Prostate gland (tissue), 2 donors: ENCODE measurements at regions not wholly inside any gene's neighbourhood (a gene's known extent, or its start where the extent isn't known, plus 50 kb on each side); places are given as distances from the start of the nearest gene placed in this dataset.

Experiments
- DNase-seq: peaks from one replicate; pipeline ENCODE4 v3.0.0-alpha.2; 2019; ENCODE audit warnings: low spot score
- H3K27ac ChIP-seq, 2 donors: fragments of 200-600 bp; sonication (generic); 2 replicates each; pipeline ENCODE4 v1.5.1; 2017 to 2019
- H3K27me3 ChIP-seq: fragments of 200-600 bp; sonication (generic); replicated peaks from 2 replicates; pipeline ENCODE4 v1.5.1; 2019; ENCODE audit not compliant: insufficient read depth
- H3K36me3 ChIP-seq, 2 donors: fragments of 200-600 bp; sonication (generic); 1 replicate in 1 of 2; 2 replicates in 1 of 2; pipeline versions ENCODE4 v1.5.1 to v1.8.1; 2017 to 2019
- H3K4me1 ChIP-seq: fragments of 200-600 bp; sonication (generic); replicated peaks from 2 replicates; pipeline ENCODE4 v1.5.1; 2019
- H3K4me3 ChIP-seq, 2 donors: fragments of 200-600 bp; sonication (generic); 2 replicates each; pipeline ENCODE4 v1.5.1; 2017 to 2019
- H3K9me3 ChIP-seq: fragments of 200-600 bp; sonication (generic); 2 replicates; pipeline ENCODE4 v1.5.1; 2017
- CTCF ChIP-seq, 4 experiments: fragments of 200-600 bp in 2 of 4; fragments of 450-650 bp in 2 of 4; sonication (generic) in 2 of 4; IDR thresholded peaks; 1 replicate in 3 of 4; 2 replicates in 1 of 4; pipeline ENCODE4 v1.5.1; 2016 to 2019; ENCODE audit warnings: antibody characterized with exemption in 4 of 4, mild to moderate bottlenecking in 2 of 4, moderate library complexity in 2 of 4
- POLR2A ChIP-seq: fragments of 450-650 bp; IDR thresholded peaks from one replicate; pipeline ENCODE4 v1.6.1; 2016; ENCODE audit warnings: antibody characterized with exemption, mild to moderate bottlenecking
- POLR2AphosphoS5 ChIP-seq: sonication (generic); formaldehyde crosslinking; IDR thresholded peaks from one replicate; pipeline ENCODE4 v1.6.1; 2017; ENCODE audit warnings: antibody characterized with exemption
- WGBS: methylation state at CpG from one replicate; pipeline ENCODE4 v1.1.5; 2018; 5-methylcytosine and 5-hydroxymethylcytosine counted together
- intact Hi-C: fragments of 100-400 bp; cut with DNase I; formaldehyde crosslinking; loops from one replicate; pipeline ENCODE4 v1.14.2; 2022

GRCh38 chr16:48904333-48904732, 294.4 kb upstream of the N4BP1 start:
- H3K9me3 ChIP-seq: no peaks in the 10 kb centered on the region
- TF ChIP-seq POLR2AphosphoS5 (no peak), POLR2A (no peak), CTCF (IDR thresholded peaks at IDR 0.05) (no peak)
- no peaks in the 10 kb centered on the region for H3K27me3 ChIP-seq
- 61% methylated on average over 5 of the region's 5 CpGs for WGBS
- no peak overlapping the region for H3K27ac ChIP-seq
- H3K36me3 ChIP-seq: no peaks in the 10 kb centered on the region
- H3K4me3 ChIP-seq: no peak overlapping the region
- no peak for DNase-seq
- no peaks in the 10 kb centered on the region for H3K4me1 ChIP-seq
- intact Hi-C loops: no loop called here

GRCh38 chr16:48903039-48903438, 293.1 kb upstream of the N4BP1 start:
- no peaks in the 10 kb centered on the region for H3K4me1 ChIP-seq
- no peak for DNase-seq
- 36% methylated on average over 7 of the region's 7 CpGs for WGBS
- no peaks in the 10 kb centered on the region for H3K36me3 ChIP-seq
- H3K9me3 ChIP-seq: no peaks in the 10 kb centered on the region
- no peak overlapping the region for H3K4me3 ChIP-seq
- H3K27me3 ChIP-seq: no peaks in the 10 kb centered on the region
- no peak for TF ChIP-seq POLR2A
- TF ChIP-seq CTCF (IDR thresholded peaks at IDR 0.05): no peak
- no peak for TF ChIP-seq POLR2AphosphoS5
- intact Hi-C loops: no loop called here
- no peak overlapping the region for H3K27ac ChIP-seq

- intact Hi-C loops: no loop called here
- no peak for TF ChIP-seq POLR2AphosphoS5
- TF ChIP-seq CTCF (IDR thresholded peaks at IDR 0.05): no peak
- TF ChIP-seq POLR2A: no peak
- Histone ChIP-seq H3K4me1 (no peaks in the 10 kb centered on the region), H3K27me3 (no peaks in the 10 kb centered on the region), H3K36me3 (no peaks in the 10 kb centered on the region), H3K27ac (no peak overlapping the region), H3K9me3 (no peaks in the 10 kb centered on the region), H3K4me3 (no peak overlapping the region)
- WGBS: 28% methylated on average over 9 of the region's 9 CpGs
- no peak for DNase-seq
These were observed 291.9 kb upstream of the N4BP1 start for GRCh38 chr16:48901712-48902374.

- Histone ChIP-seq H3K4me3 (no peak overlapping the region), H3K36me3 (no peaks in the 10 kb centered on the region), H3K27me3 (no peaks in the 10 kb centered on the region), H3K27ac (no peak overlapping the region), H3K4me1 (no peaks in the 10 kb centered on the region), H3K9me3 (no peaks in the 10 kb centered on the region)
- 63% methylated on average over 1 of the region's 1 CpG for WGBS
- DNase-seq: no peak
- intact Hi-C loops: no loop called here
- no peak for TF ChIP-seq POLR2A
- TF ChIP-seq CTCF (IDR thresholded peaks at IDR 0.05): no peak
- TF ChIP-seq POLR2AphosphoS5: no peak
These were observed 289.5 kb upstream of the N4BP1 start for GRCh38 chr16:48899500-48899899.

- no peaks in the 10 kb centered on the region for H3K27me3 ChIP-seq
- no peak overlapping the region for H3K4me3 ChIP-seq
- no peak overlapping the region for H3K27ac ChIP-seq
- WGBS: 79% methylated on average over 8 of the region's 8 CpGs
- intact Hi-C loops: no loop called here
- TF ChIP-seq POLR2A (no peak), POLR2AphosphoS5 (no peak), CTCF (IDR thresholded peaks at IDR 0.05) (no peak)
- H3K36me3 ChIP-seq: no peaks in the 10 kb centered on the region
- H3K9me3 ChIP-seq: no peaks in the 10 kb centered on the region
- no peak for DNase-seq
- no peaks in the 10 kb centered on the region for H3K4me1 ChIP-seq
These were observed 287.8 kb upstream of the N4BP1 start for GRCh38 chr16:48897698-48898205.
